ENCODE measurements at regions not wholly inside any gene's neighbourhood (a gene's known extent, or its start where the extent isn't known, plus 50 kb on each side); places are given as distances from the start of the nearest gene placed in this dataset.

DNA sequence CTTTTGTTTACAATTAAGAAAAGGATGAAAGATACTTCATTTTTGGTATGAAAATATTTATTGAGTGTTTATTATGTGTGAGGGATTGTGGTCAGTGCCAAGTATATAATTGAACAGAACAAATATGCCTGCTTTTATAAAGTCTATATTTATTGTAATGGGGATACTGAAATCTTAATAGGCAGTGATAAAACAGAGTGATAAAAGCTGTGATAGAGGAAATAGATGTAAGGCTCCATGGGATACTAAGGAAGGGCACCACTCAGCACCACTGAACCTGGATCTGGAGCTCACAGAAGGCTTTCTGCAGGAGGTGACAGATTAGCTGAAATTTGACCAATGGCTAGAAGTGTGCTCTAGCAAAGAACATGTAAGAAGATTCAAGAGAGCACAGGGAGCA, 263.5 kb downstream of the C4orf33 start:
- TF ChIP-seq, protein P1, sequence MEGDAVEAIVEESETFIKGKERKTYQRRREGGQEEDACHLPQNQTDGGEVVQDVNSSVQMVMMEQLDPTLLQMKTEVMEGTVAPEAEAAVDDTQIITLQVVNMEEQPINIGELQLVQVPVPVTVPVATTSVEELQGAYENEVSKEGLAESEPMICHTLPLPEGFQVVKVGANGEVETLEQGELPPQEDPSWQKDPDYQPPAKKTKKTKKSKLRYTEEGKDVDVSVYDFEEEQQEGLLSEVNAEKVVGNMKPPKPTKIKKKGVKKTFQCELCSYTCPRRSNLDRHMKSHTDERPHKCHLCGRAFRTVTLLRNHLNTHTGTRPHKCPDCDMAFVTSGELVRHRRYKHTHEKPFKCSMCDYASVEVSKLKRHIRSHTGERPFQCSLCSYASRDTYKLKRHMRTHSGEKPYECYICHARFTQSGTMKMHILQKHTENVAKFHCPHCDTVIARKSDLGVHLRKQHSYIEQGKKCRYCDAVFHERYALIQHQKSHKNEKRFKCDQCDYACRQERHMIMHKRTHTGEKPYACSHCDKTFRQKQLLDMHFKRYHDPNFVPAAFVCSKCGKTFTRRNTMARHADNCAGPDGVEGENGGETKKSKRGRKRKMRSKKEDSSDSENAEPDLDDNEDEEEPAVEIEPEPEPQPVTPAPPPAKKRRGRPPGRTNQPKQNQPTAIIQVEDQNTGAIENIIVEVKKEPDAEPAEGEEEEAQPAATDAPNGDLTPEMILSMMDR (IDR thresholded peaks at IDR 0.05; ENCODE audit: insufficient read depth, low read depth, low read length): no peak
- ChIA-PET POLR2A (no interaction called here), CTCF (interaction anchor here (1.1 to 6.0 kb wide), 2 partner anchors 14 to 282 kb away, joined by 3 to 41 read pairs; no protein-coding TSS in a partner anchor)

DNA sequence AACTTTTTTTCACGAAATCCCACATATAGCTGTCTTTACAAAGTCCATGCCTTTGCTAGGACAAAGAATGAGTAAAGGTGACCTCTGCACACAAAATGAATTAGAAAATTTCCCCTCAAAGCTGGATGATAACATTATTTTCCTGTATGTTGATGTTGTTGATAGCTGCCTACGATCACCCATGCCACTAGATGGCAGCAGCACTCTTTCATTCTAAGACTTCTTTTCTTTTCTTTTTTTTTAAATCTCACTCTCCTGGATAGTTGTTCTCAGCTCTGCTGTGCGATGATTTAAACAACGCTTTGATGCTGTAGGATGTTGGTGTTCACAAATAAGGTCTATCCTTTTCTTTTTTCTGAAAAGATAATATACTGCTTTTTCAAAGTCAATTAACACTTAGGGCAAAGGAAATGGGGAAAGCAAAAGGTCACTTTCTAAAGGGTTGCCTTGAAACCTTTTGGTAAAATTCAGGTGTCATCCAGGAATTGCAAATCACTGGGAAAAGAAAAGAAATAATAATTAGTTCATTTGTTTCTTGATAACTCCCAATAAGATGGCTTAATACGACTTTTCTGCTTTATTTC, 266.8 kb downstream of the C4orf33 start:
- peak; percentile 5 for DNase-seq (ENCODE audit: low read depth)
- H3K36me3 ChIP-seq (ENCODE audit: control insufficient read depth, insufficient read depth, low read length): no peaks in the 10 kb centered on the region
- CTCF ChIA-PET: interaction anchor here (0.6 to 6.0 kb wide), 14 partner anchors 8 to 1868 kb away, joined by 3 to 41 read pairs (median 4); no protein-coding TSS in a partner anchor
- TF ChIP-seq, protein P1 (IDR thresholded peaks at IDR 0.05; ENCODE audit: insufficient read depth, low read depth, low read length): peak; percentile 85
- H3K27me3 ChIP-seq (ENCODE audit: control insufficient read depth, insufficient read depth, low read length): no peaks in the 10 kb centered on the region; the same call in 1 of the 2 replicates
- no peak overlapping the region for H3K4me3 ChIP-seq (ENCODE audit: low read depth, low read length)
- POLR2A ChIA-PET: no interaction called here

More for the DNA sequence above, 263.5 kb downstream of the C4orf33 start:
- no peaks in the 10 kb centered on the region for H3K36me3 ChIP-seq (ENCODE audit: control insufficient read depth, insufficient read depth, low read length)
- no peak overlapping the region for H3K4me3 ChIP-seq (ENCODE audit: low read depth, low read length)
- H3K27me3 ChIP-seq (ENCODE audit: control insufficient read depth, insufficient read depth, low read length): no peaks in the 10 kb centered on the region; the same call in 1 of the 2 replicates
- DNase-seq (ENCODE audit: low read depth): no peak

DNA sequence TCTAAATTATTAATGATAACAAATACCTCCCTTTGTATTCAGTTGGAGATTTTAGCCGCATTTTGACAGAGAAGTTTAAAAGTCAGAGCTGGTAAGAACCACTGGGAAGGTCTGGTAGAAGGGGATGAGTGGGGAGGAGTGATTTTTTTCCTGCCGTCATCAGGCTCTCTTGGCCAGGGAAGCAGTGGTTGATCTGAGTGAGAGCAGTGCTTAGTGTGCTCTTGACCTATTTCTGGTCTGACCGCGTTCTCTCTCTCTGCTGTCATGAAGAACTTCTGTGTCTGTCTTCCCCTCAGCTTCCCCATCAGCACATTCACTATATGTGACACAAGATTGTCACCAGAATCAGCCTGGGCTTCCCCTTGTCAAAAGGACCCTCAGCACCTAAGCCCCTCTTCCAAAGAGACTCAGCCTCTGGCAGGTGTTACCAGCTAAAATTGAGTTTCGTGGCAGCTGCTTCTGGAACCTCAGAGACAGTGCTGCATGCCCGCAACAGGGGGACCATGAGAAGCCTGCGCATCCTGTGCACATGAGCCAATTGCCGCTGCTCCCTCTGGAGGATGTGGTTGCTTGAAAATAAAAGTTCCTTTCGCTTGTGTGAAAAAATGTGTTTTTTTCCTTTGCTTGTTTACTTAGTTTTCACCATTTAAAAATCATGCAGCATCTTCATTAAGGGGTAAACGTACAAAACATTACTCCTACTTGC, 268.9 kb downstream of the C4orf33 start:
- H3K4me3 ChIP-seq (ENCODE audit: low read depth, low read length): no peak overlapping the region
- H3K36me3 ChIP-seq (ENCODE audit: control insufficient read depth, insufficient read depth, low read length): no peaks in the 10 kb centered on the region
- POLR2A ChIA-PET: no interaction called here
- no peaks in the 10 kb centered on the region; the same call in 1 of the 2 replicates for H3K27me3 ChIP-seq (ENCODE audit: control insufficient read depth, insufficient read depth, low read length)
- no peak for DNase-seq (ENCODE audit: low read depth)
- CTCF ChIA-PET: interaction anchor here (1.0 kb wide), 1 partner anchor 276 kb away, joined by 4 read pairs; no protein-coding TSS in a partner anchor
- TF ChIP-seq, protein P1 (IDR thresholded peaks at IDR 0.05; ENCODE audit: insufficient read depth, low read depth, low read length): no peak

DNA sequence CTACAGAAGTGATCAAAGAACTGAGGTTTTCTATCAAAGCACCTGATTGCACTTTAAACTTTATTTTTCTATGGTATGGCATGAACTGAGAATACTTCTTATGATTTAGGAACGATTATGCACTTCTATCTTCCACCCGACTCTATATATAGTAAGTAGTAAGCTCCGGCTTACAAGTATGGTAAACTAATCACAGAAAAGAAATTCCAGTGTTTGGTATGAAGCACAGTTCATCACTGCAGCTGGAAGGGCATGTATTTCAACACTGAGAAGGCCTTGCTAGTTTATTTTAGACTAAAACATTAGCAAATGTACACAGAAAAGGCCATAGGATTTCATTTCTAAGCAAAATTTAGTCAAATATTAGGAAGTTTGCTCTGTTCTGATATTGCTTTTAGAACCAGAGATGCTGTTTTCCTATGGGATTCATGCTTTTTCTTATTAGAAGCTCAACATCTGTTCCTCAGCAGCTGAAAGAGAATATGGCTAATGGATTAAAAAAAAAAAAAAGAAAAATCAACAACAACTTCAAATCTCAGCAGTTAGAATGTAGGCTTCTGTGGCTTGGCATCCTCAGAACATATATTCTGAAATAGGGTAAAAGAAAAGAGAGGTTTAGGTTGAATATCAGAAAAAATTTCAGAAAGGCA, 273.5 kb downstream of the C4orf33 start:
- TF ChIP-seq, protein P1 (IDR thresholded peaks at IDR 0.05; ENCODE audit: insufficient read depth, low read depth, low read length): no peak
- Histone ChIP-seq H3K4me3 (ENCODE audit: low read depth, low read length) (no peak overlapping the region), H3K36me3 (ENCODE audit: control insufficient read depth, insufficient read depth, low read length) (no peaks in the 10 kb centered on the region), H3K27me3 (ENCODE audit: control insufficient read depth, insufficient read depth, low read length) (no peaks in the 10 kb centered on the region)
- DNase-seq (ENCODE audit: low read depth): no peak
- ChIA-PET POLR2A (no interaction called here), CTCF (no interaction called here)

DNA sequence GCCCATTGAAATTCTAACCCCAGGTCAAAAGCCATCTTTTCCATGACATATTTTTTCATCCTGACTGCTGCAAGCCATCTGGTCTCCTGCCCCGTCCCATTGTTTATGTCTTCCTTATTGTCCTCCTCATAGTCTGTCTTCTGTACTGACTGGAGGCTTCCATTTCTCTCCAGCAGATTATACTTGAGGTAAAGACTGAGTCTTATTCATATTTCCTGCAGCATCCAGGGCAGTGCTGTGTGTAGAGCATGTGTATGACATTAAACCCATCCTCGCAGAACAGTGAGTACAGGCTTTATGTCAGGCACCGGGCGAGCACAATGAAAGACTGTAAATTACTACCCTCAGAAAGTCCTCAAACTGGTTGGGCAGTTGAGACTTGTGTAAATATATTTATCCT, 275.1 kb downstream of the C4orf33 start:
- POLR2A ChIA-PET: no interaction called here
- Histone ChIP-seq H3K27me3 (ENCODE audit: control insufficient read depth, insufficient read depth, low read length) (no peaks in the 10 kb centered on the region), H3K36me3 (ENCODE audit: control insufficient read depth, insufficient read depth, low read length) (no peaks in the 10 kb centered on the region), H3K4me3 (ENCODE audit: low read depth, low read length) (no peak overlapping the region)
- CTCF ChIA-PET: interaction anchor here (1.6 kb wide), 1 partner anchor 9 kb away, joined by 11 read pairs; no protein-coding TSS in a partner anchor
- no peak for DNase-seq (ENCODE audit: low read depth)
- TF ChIP-seq, protein P1 (IDR thresholded peaks at IDR 0.05; ENCODE audit: insufficient read depth, low read depth, low read length): no peak
